RWPE1 (cell line): ENCODE measurements at regions not wholly inside any gene's neighbourhood (a gene's known extent, or its start where the extent isn't known, plus 50 kb on each side); places are given as distances from the start of the nearest gene placed in this dataset.
A peak's percentile ranks its signal among the peaks of the same experiment; 100 is the strongest.

ENCODE experiments used
- CTCF ChIA-PET: fragments of 350-600 bp; sonication (Branson Sonifier 250); formaldehyde crosslinking; extraction: SDS; loops from one replicate; lab custom pipeline; 2021; lab: Yijun Ruan, JAX
- POLR2A ChIA-PET: fragments of 400-600 bp; formaldehyde crosslinking; extraction: SDS; loops from one replicate; lab custom pipeline; 2020; ENCODE audit warnings: antibody characterized with exemption; ENCODE audit not compliant: low non-redundant PET; lab: Yijun Ruan, JAX
- DNase-seq: peaks from one replicate; pipeline ENCODE4 v3.0.0; 2012; ENCODE audit warnings: low spot score
- H3K27ac ChIP-seq: fragments of 450-650 bp; 2 replicates; pipeline ENCODE4 v1.5.1; 2017
- CTCF ChIP-seq: fragments of 450-650 bp; conservative IDR thresholded peaks from 2 replicates; pipeline ENCODE4 v1.5.1; 2017; ENCODE audit warnings: low read depth, mild to moderate bottlenecking

- DNase-seq = no peak
- H3K27ac ChIP-seq = no peak overlapping the region
- TF ChIP-seq CTCF = no peak
- POLR2A ChIA-PET = no interaction called here
- CTCF ChIA-PET = no interaction called here
These were observed 414.5 kb upstream of the ARHGEF26 start for GRCh38 chr3:153706706-153707105.

GRCh38 chr3:153714016-153714415, 407.2 kb upstream of the ARHGEF26 start:
- ChIA-PET CTCF (no interaction called here), POLR2A (no interaction called here)
- DNase-seq = no peak
- no peak for TF ChIP-seq CTCF
- H3K27ac ChIP-seq = no peak overlapping the region

GRCh38 chr3:153714588-153715290, 406.5 kb upstream of the ARHGEF26 start:
- ChIA-PET CTCF (interaction anchor here (1.0 kb wide), 1 partner anchor 54 kb away, joined by 4 read pairs; no protein-coding TSS in a partner anchor), POLR2A (no interaction called here)
- H3K27ac ChIP-seq = no peak overlapping the region
- TF ChIP-seq CTCF = no peak
- DNase-seq = no peak

GRCh38 chr3:153722157-153722556, 399.0 kb upstream of the ARHGEF26 start:
- no peak overlapping the region for H3K27ac ChIP-seq
- POLR2A ChIA-PET = no interaction called here
- no peak for DNase-seq
- CTCF ChIA-PET = no interaction called here
- TF ChIP-seq CTCF = no peak

GRCh38 chr3:153731071-153731470, 390.1 kb upstream of the ARHGEF26 start:
- no peak overlapping the region for H3K27ac ChIP-seq
- no peak for TF ChIP-seq CTCF
- ChIA-PET POLR2A (no interaction called here), CTCF (no interaction called here)
- no peak for DNase-seq

- TF ChIP-seq CTCF = no peak
- H3K27ac ChIP-seq = no peak overlapping the region
- ChIA-PET POLR2A (no interaction called here), CTCF (interaction anchor here (0.6 kb wide), 1 partner anchor 56 kb away, joined by 4 read pairs; no protein-coding TSS in a partner anchor)
- DNase-seq = peak; percentile 32
These were observed 386.2 kb upstream of the ARHGEF26 start for GRCh38 chr3:153734777-153735551.
